Erythroblast (primary cell): ENCODE measurements at regions not wholly inside any gene's neighbourhood (a gene's known extent, or its start where the extent isn't known, plus 50 kb on each side); places are given as distances from the start of the nearest gene placed in this dataset.

Experiments used
- GATA1 ChIP-seq: IDR thresholded peaks from 2 replicates; pipeline ENCODE4 v1.6.1; 2011; ENCODE audit warnings: low read depth, mild to moderate bottlenecking, control low read depth, low read length, moderate library complexity
- POLR2A ChIP-seq: IDR thresholded peaks from 2 replicates; pipeline ENCODE4 v1.6.1; 2011; ENCODE audit warnings: mild to moderate bottlenecking, low read length

DNA sequence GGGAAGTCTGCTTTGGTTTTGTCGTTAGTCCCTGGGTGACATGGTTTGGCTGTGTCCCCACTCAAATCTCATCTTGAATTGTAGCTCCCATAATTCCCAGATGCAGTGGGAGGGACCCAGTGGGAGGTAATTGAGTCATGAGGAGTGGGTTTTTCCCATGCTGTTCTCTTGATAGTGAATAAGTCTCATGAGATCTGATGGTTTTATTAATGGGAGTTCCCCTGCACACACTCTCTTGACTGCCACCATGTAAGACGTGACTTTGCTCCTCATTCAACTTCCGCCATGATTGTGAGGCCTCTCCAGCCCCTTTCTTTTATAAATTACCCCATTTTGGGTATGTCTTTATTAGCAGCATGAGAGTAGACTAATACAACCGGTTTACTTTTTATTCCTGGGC is 405.8 kb upstream of the ID2 start:
- TF ChIP-seq POLR2A (no peak), GATA1 (no peak)
